ENCODE measurements at regions not wholly inside any gene's neighbourhood (a gene's known extent, or its start where the extent isn't known, plus 50 kb on each side); places are given as distances from the start of the nearest gene placed in this dataset.

GRCh38 chr18:8536231-8536630 lies 73.0 kb upstream of the RAB12 start:
- FAIRE-seq (no peak), ATAC-seq (peak; percentile 36; the same call in 1 of the 3 replicates), DNase-seq (ENCODE audit: low spot score) (no peak)
- ChIA-PET POLR2A (interaction anchor here (0.6 kb wide), 1 partner anchor 519 kb away, joined by 3 read pairs; no protein-coding TSS in a partner anchor), CTCF (ENCODE audit: low intra/inter-chr PET ratio, low total read pairs) (no interaction called here)
- Histone ChIP-seq H3K4me1 (ENCODE audit: insufficient read depth, low read length) (no peaks in the 10 kb centered on the region), H3K9me3 (ENCODE audit: low read length) (peaks cover 16% of the 10 kb centered on the region; the same call in 1 of the 2 replicates), H3K4me2 (ENCODE audit: low read depth, low read length) (no peak overlapping the region), H3K27me3 (ENCODE audit: control insufficient read depth in 1 of 2, insufficient read depth in 2 of 2, low read length in 2 of 2) (no peaks in the 10 kb centered on the region; a peak in 1 of 5 replicates), H3K9ac (ENCODE audit: insufficient read depth, low read depth, low read length) (no peak overlapping the region), H3K36me3 (replicated peaks in 1 of 2; ENCODE audit: control insufficient read depth in 1 of 2, insufficient read depth in 2 of 2, low read length in 2 of 2) (no peaks in the 10 kb centered on the region), H3K79me2 (ENCODE audit: insufficient read depth, low read length) (no peaks in the 10 kb centered on the region), H2AFZ (ENCODE audit: low read length) (no peak overlapping the region), H4K20me1 (ENCODE audit: insufficient read depth, low read length) (no peaks in the 10 kb centered on the region), H3K4me3 (replicated peaks in 1 of 3; ENCODE audit: insufficient read depth in 1 of 3, low read depth in 2 of 3, low read length in 3 of 3) (no peak overlapping the region), H3K27ac (ENCODE audit: extremely low read length, insufficient read depth, low read length) (no peak overlapping the region)
- no TSS peak for BruUV-seq (replicated peaks)
- TF ChIP-seq CHD4 (IDR thresholded peaks at IDR 0.05; ENCODE audit: borderline replicate concordance, low read length) = no peak
- no peak for TF ChIP-seq ZNF142 (CRISPR knock-in tag; IDR thresholded peaks at IDR 0.05)
- TF ChIP-seq ZNF678 (CRISPR knock-in tag; IDR thresholded peaks at IDR 0.05) = no peak
- TF ChIP-seq HHEX (CRISPR knock-in tag; IDR thresholded peaks at IDR 0.05) = no peak
- no peak for TF ChIP-seq MAFF (IDR thresholded peaks at IDR 0.05; ENCODE audit: low read depth, low read length)
- TF ChIP-seq KDM5A (IDR thresholded peaks at IDR 0.05; ENCODE audit: borderline replicate concordance, low read length) = no peak
- TF ChIP-seq NR1H2 (CRISPR knock-in tag; IDR thresholded peaks at IDR 0.05; ENCODE audit: borderline replicate concordance, low read depth) = no peak
- TF ChIP-seq ZNF572 (CRISPR knock-in tag; IDR thresholded peaks at IDR 0.05) = no peak
- in situ Hi-C loops (cut with HindIII; ENCODE audit: extremely low pct_ligation_motif_present, low pct_unique_long_range_greater_than_20kb) (no loop called here), intact Hi-C loops (cut with micrococcal nuclease; ENCODE audit: unreplicated experiment) (no loop called here)
- 36% methylated on average over 7 of the region's 11 CpGs for WGBS (ENCODE audit: low lambda C conversion rate)

All from HepG2 (cell line).